HG03354 (cell line): ENCODE measurements at regions not wholly inside any gene's neighbourhood (a gene's known extent, or its start where the extent isn't known, plus 50 kb on each side); places are given as distances from the start of the nearest gene placed in this dataset.
"Not testable (repeated sequence)": the region's sequence is repeated elsewhere in the genome, so short reads cannot be mapped to it uniquely, and the experiment has no call there.

Experiments
- ATAC-seq: cut with Tn5 transposase; IDR thresholded peaks from one replicate; pipeline ENCODE4 v1.9.1; 2021; ENCODE audit warnings: mild to moderate bottlenecking; ENCODE audit not compliant: unreplicated experiment, poor library complexity, severe bottlenecking

- no peak for ATAC-seq
Measured at GRCh38 chr6:95660544-95660943, 83.2 kb downstream of the MANEA start.

DNA sequence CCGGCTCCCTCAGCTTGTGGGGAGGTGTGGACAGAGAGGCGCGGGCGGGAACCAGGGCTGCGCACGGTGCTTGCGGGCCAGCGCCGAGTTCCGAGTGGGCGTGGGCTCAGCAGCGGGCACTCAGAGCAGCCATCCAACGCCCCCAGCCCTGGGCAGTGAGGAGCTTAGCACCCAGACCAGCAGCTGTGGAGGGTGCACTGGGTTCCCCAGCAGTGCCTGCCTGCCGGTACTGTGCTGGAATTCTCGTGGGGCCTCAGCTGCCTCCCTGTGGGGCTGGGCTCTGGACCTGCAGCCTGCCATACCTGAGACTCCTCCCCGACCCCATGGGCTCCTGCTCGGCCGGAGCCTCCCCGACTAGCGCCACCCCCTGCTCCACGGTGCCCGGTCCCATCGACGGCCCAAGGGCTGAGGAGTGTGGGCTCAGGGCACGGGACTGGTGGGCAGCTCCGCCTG, 92.7 kb downstream of the MANEA start:
- ATAC-seq: no peak

- no peak for ATAC-seq
Measured at GRCh38 chr6:95676011-95676628, 98.8 kb downstream of the MANEA start.

GRCh38 chr6:95679981-95680380, 102.6 kb downstream of the MANEA start:
- no peak for ATAC-seq

DNA sequence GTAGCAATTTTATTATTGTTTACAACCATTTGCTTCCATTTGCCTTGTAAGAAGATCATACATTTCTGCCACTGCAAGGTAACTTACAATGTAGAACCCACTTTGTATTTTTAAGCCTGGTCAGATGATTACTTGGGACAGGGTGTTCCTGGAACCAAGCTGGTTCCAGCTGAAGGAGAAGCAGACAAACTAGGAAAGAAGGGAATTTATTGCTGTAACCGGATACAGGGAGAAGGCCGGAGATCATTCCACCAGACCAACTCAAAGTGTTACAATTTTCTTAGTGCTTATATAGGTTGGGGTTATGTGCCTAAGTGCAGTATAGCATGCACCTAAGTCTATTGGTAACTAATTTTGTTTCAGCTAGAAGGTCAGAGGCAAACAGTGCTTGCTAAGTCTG, 104.4 kb downstream of the MANEA start:
- no peak for ATAC-seq

GRCh38 chr6:95682476-95682875, 105.1 kb downstream of the MANEA start:
- no peak for ATAC-seq

- ATAC-seq: no peak
Measured at GRCh38 chr6:95685822-95686221, 108.5 kb downstream of the MANEA start.

DNA sequence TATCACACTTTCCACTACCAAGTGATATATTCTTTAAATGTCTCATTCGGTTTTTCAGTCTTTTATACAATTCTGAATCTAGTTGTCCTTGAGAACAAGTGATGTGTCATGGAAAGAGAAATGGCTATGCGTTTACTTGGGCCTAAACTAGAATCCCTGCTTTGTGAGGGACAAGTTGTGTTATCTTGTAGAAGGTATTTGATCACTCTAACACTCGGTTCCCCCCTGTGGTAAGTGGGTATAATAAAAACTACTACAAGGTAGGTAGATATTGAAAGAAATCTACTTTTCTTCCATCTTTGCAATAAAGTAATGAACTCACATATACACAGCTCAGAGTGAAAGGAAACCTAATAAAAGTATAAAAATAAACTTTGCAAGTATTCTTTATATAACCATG, 108.9 kb downstream of the MANEA start:
- ATAC-seq: no peak

DNA sequence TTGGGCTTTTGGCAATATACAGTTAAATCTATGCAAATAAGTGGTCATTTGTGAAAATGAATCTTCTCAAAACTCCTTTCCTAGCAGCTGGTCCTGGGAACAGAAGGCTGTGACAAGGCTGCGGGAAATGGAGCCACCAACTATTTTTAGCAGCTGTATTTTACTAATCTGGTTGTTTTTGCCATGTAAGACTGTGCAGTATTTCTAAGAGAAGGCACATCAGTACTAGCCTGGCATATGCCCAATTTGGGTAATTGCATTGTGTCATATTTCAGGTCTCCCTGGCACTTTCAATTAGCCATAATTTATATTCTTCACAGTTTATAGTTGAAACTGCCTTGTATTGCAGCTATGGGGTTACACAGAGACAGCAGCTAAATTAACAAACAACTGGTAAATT, 109.6 kb downstream of the MANEA start:
- no peak for ATAC-seq

DNA sequence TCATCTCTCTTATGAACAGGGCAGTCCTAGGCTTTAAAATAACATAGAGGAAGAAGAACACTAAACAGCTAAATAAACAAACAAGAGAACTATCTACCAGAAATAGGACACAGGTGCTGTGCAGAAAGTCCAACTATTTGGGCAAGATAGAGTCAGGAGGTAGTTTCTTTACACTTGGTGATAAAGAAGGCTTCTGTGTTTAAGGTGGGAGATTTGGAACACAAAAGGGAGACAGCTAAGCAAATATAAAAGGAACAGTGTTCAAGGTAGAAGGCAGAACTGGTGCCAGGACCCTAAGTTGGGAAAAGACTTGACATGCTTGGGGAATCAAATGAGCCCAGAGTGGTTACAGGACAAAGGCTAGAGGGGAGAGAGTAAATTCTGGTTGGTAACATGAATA, 110.5 kb downstream of the MANEA start:
- ATAC-seq: no peak

GRCh38 chr6:95690328-95690727, 113.0 kb downstream of the MANEA start:
- ATAC-seq: peak; percentile 63

- ATAC-seq: no peak
Measured at GRCh38 chr6:95693108-95693507, 115.8 kb downstream of the MANEA start.

- no peak for ATAC-seq
Measured at GRCh38 chr6:95698271-95698670, 120.9 kb downstream of the MANEA start.

- no peak for ATAC-seq
Measured at GRCh38 chr6:95723638-95724037, 146.3 kb downstream of the MANEA start.

DNA sequence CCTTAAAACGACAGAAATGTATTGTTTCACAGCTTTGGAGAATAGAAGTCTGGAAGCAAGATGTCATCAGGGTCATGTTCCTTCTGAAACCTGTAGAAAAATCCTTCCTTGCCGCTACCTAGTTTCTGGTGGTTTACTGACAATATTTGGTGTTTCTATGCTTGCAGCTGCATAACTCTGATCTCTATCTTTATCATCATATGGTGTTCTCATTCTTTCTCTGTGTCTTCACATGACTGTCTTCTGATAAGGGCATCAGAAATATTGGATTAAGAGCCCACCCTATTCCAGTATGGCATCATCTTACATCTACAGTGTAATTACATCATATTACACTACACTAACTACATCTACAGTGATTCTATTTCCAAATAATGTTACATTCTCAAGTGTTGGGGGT, 148.0 kb downstream of the MANEA start:
- ATAC-seq: no peak

DNA sequence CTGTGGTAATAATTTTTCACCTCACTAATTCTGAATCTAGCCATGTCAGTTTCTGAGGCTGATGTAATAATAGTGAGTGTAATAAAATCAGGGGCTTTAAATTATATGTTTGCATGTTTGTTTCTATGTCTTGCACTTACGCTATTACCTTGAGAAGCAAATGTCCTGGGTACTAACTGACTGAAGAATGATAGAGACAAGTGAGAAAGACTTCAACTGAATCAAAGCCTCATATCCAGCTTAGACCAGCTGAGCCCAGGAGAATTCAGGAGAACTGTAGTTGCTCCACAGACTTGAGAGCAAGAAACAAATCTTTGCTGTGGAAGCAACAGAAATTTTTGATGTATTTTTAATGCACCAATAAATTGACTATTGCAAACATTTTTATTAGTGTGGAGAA, 162.8 kb downstream of the MANEA start:
- ATAC-seq: no peak

- no peak for ATAC-seq
Measured at GRCh38 chr6:95741045-95741444, 163.7 kb downstream of the MANEA start.

GRCh38 chr6:95742767-95743289, 165.5 kb downstream of the MANEA start:
- ATAC-seq: no peak

- ATAC-seq: no peak
Measured at GRCh38 chr6:95743591-95743990, 166.3 kb downstream of the MANEA start.

GRCh38 chr6:95758236-95759069, 181.1 kb downstream of the MANEA start:
- ATAC-seq: not testable (repeated sequence)

GRCh38 chr6:95767897-95768463, 190.6 kb downstream of the MANEA start:
- no peak for ATAC-seq
